ENCODE measurements at regions not wholly inside any gene's neighbourhood (a gene's known extent, or its start where the extent isn't known, plus 50 kb on each side); places are given as distances from the start of the nearest gene placed in this dataset.

DNA sequence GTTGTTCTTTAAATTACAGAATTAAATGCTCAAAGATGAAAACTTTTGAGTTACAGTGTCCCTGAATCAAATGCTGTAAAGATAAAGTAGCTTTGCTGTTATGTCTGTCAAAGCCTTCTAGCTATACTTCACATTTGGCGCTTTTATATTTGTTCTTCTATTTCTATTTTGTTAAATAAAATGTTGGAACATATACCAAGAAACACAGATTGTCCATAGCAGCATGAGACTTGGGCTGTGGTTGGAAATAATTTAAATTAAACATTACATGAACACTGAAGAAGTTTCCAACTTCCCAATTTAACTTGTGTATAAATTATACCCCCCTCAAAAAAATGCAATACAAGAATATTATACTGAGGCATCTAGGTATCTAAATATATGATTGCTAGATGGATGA, 249.8 kb downstream of the NR2F1-AS1 start:
- Mint-ChIP-seq H3K27me3 (no peaks in the 10 kb centered on the region), H3K4me3 (no peak overlapping the region), H3K36me3 (no peaks in the 10 kb centered on the region), H3K9me3 (no peaks in the 10 kb centered on the region), H3K27ac (no peak overlapping the region), H3K4me1 (no peaks in the 10 kb centered on the region)
- DNase-seq, result no peak
- CTCF ChIA-PET, result no interaction called here

GRCh38 chr5:93330506-93330905, 250.5 kb downstream of the NR2F1-AS1 start:
- DNase-seq, result no peak
- CTCF ChIA-PET, result no interaction called here
- Mint-ChIP-seq H3K27ac (no peak overlapping the region), H3K36me3 (no peaks in the 10 kb centered on the region), H3K9me3 (no peaks in the 10 kb centered on the region), H3K4me3 (no peak overlapping the region), H3K4me1 (no peaks in the 10 kb centered on the region), H3K27me3 (no peaks in the 10 kb centered on the region)

GRCh38 chr5:93329756-93330155, 251.3 kb downstream of the NR2F1-AS1 start:
- Mint-ChIP-seq H3K27ac (no peak overlapping the region), H3K4me3 (no peak overlapping the region), H3K36me3 (no peaks in the 10 kb centered on the region), H3K27me3 (no peaks in the 10 kb centered on the region), H3K9me3 (no peaks in the 10 kb centered on the region), H3K4me1 (no peaks in the 10 kb centered on the region)
- DNase-seq, result no peak
- CTCF ChIA-PET, result no interaction called here

- no peaks in the 10 kb centered on the region for H3K27me3 Mint-ChIP-seq
Observed at GRCh38 chr5:93328833-93329232, 252.2 kb downstream of the NR2F1-AS1 start.

DNA sequence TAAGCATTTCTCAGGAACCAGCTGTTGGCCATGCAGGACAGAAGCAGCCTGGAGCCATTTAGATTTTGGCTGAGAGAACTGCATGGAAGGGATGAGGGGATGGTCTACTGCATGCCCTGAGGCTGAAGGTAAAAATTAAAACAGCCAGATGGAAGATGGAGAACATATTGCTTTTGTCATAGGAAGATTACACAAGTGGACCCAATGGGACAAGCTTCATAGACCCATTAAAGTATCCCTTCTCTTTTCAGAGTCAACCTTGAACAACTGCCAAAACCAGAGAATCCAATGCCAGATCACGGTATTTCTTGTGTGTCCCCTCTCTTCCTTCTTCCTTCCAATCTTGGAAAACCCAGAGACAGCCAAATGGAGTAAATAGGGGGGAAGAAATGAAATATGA, 253.4 kb downstream of the NR2F1-AS1 start:
- no peaks in the 10 kb centered on the region for H3K9me3 Mint-ChIP-seq
- H3K27me3 Mint-ChIP-seq, result no peaks in the 10 kb centered on the region
- no peak for DNase-seq
- CTCF ChIA-PET, result no interaction called here
- H3K4me3 Mint-ChIP-seq, result no peak overlapping the region
- no peaks in the 10 kb centered on the region for H3K36me3 Mint-ChIP-seq
- no peak overlapping the region for H3K27ac Mint-ChIP-seq
- H3K4me1 Mint-ChIP-seq, result no peaks in the 10 kb centered on the region

More at GRCh38 chr5:93328833-93329232, 252.2 kb downstream of the NR2F1-AS1 start:
- CTCF ChIA-PET, result no interaction called here
- DNase-seq, result no peak
- H3K4me1 Mint-ChIP-seq, result no peaks in the 10 kb centered on the region
- no peaks in the 10 kb centered on the region for H3K9me3 Mint-ChIP-seq
- no peaks in the 10 kb centered on the region for H3K36me3 Mint-ChIP-seq
- no peak overlapping the region for H3K4me3 Mint-ChIP-seq
- H3K27ac Mint-ChIP-seq, result no peak overlapping the region

DNA sequence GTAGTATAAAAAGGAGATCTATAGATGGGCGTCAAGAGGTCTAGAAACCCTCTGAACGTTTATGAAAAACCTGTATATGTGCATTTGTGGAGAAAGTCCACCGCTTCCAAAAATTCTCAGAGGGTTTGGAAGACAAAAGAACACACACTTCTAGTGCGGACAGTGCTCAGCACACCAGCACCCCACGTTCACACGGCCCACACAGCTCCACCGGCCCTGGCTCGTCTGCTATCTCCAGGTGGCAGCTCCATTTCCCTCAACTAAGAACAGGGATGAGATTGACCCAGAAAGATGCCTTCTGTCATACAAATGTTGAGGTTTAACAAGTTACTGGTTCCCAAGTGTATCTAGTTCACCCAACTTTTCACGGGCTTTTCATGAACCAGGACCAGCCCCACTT, 255.1 kb downstream of the NR2F1-AS1 start:
- Mint-ChIP-seq H3K9me3 (no peaks in the 10 kb centered on the region), H3K4me1 (no peaks in the 10 kb centered on the region), H3K27ac (no peak overlapping the region), H3K36me3 (no peaks in the 10 kb centered on the region), H3K27me3 (no peaks in the 10 kb centered on the region), H3K4me3 (no peak overlapping the region)
- CTCF ChIA-PET, result no interaction called here
- no peak for DNase-seq

DNA sequence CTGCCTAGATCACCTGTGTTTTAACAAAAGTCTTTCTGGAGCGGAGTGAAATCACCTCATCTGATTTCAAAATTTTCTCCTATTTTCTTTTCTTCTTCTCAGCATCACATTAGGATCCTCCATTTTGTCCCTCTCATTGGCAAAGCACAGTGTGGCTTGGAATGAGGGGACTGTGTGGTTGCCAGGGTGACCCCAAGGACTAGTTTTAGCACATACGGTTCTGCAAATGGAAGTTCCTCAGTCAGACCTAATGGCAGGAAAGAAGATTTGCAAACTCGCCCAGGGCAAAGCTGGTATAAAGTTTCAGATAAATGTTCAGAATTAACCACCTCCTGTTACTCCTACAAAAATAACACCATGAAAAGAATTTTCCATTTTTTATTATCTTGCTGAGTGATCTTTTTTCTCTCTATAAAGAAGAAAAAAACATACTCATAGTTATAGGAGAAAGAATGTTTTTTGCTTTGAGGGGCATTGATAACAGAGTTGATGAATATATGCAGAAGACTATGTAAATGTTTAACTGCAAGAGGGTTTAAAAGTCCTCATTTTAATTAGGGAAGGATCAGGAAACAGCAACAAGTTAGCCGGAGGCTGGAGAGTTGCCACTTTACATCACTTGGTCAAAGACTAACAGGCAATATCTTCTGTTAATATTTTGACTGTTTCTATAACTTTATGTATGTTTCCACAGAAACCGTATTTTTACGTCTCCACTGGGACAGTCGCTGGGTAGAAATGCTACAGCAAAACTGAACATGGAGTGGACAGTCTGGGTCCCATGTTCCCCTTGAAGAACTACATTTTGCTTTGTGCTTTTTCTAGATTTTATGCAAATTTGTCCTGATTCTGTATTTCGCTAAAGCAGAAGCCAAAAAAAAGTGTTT, 257.8 kb downstream of the NR2F1-AS1 start:
- H3K9me3 Mint-ChIP-seq, result no peaks in the 10 kb centered on the region
- no peak for DNase-seq
- no peaks in the 10 kb centered on the region for H3K36me3 Mint-ChIP-seq
- H3K4me1 Mint-ChIP-seq, result no peaks in the 10 kb centered on the region
- no peak overlapping the region for H3K27ac Mint-ChIP-seq
- H3K27me3 Mint-ChIP-seq, result no peaks in the 10 kb centered on the region
- no peak overlapping the region for H3K4me3 Mint-ChIP-seq
- CTCF ChIA-PET, result no interaction called here

GRCh38 chr5:93320920-93321445, 260.0 kb downstream of the NR2F1-AS1 start:
- H3K4me1 Mint-ChIP-seq, result no peaks in the 10 kb centered on the region
- DNase-seq, result no peak
- no peaks in the 10 kb centered on the region for H3K27me3 Mint-ChIP-seq
- no peak overlapping the region for H3K27ac Mint-ChIP-seq
- CTCF ChIA-PET, result interaction anchor here (0.6 kb wide), 1 partner anchor 425 kb away, joined by 3 read pairs; no protein-coding TSS in a partner anchor
- H3K4me3 Mint-ChIP-seq, result no peak overlapping the region
- H3K36me3 Mint-ChIP-seq, result no peaks in the 10 kb centered on the region
- peaks cover 1% of the 10 kb centered on the region for H3K9me3 Mint-ChIP-seq

DNA sequence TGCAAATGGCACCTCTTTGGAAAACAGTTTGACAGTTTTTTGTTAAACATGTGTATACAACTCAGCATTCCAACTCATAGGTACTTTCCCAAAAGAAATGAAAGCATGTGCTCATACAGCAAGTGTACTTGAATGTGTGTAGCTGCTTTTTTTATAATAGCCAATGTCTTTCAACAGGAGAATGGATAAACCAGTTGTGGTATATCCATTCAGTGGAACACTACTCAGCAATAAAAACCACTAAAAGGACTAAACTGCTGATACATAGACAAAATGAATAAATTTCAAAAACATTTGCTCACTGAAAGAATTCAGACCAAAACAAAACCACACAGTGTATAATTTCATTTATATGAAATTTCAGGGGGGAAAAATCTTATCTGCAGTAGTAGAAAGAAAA, 267.3 kb downstream of the NR2F1-AS1 start:
- H3K27ac Mint-ChIP-seq, result no peak overlapping the region

GRCh38 chr5:93311881-93312280, 269.1 kb downstream of the NR2F1-AS1 start:
- H3K4me1 Mint-ChIP-seq, result no peaks in the 10 kb centered on the region
- peaks cover 2% of the 10 kb centered on the region for H3K9me3 Mint-ChIP-seq
- no peak overlapping the region for H3K27ac Mint-ChIP-seq
- CTCF ChIA-PET, result no interaction called here
- H3K27me3 Mint-ChIP-seq, result no peaks in the 10 kb centered on the region
- no peak overlapping the region for H3K4me3 Mint-ChIP-seq
- no peaks in the 10 kb centered on the region for H3K36me3 Mint-ChIP-seq
- no peak for DNase-seq

More for the DNA sequence above, 267.3 kb downstream of the NR2F1-AS1 start:
- Mint-ChIP-seq H3K9me3 (peaks cover 4% of the 10 kb centered on the region), H3K36me3 (no peaks in the 10 kb centered on the region), H3K4me1 (no peaks in the 10 kb centered on the region), H3K4me3 (no peak overlapping the region), H3K27me3 (no peaks in the 10 kb centered on the region)
- DNase-seq, result no peak
- CTCF ChIA-PET, result no interaction called here

DNA sequence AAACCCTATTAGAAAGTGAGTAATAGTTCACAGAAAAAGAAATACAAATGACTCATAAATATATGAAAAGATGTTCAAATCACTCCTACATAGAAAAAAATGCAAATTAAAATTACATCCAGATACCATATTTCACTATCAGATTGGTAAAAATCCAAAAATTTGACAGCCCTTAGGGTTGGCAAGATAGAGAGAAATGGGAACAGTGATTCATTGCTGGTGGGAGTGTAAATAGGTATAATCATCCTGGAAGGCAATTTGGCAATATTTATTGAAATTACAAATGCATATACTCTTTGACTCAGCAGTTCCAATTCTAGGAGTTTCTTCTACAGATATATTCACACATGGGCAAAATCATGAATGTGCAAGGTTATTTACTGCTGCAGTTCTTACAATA, 273.5 kb downstream of the NR2F1-AS1 start:
- Mint-ChIP-seq H3K4me1 (no peaks in the 10 kb centered on the region), H3K9me3 (no peaks in the 10 kb centered on the region), H3K27me3 (no peaks in the 10 kb centered on the region), H3K36me3 (no peaks in the 10 kb centered on the region), H3K4me3 (no peak overlapping the region), H3K27ac (no peak overlapping the region)
- CTCF ChIA-PET, result no interaction called here
- no peak for DNase-seq

- Mint-ChIP-seq H3K4me1 (no peaks in the 10 kb centered on the region), H3K27ac (no peak overlapping the region), H3K27me3 (no peaks in the 10 kb centered on the region), H3K36me3 (no peaks in the 10 kb centered on the region), H3K9me3 (no peaks in the 10 kb centered on the region), H3K4me3 (no peak overlapping the region)
- no peak for DNase-seq
- CTCF ChIA-PET, result no interaction called here
Observed at GRCh38 chr5:93305984-93306383, 275.0 kb downstream of the NR2F1-AS1 start.

DNA sequence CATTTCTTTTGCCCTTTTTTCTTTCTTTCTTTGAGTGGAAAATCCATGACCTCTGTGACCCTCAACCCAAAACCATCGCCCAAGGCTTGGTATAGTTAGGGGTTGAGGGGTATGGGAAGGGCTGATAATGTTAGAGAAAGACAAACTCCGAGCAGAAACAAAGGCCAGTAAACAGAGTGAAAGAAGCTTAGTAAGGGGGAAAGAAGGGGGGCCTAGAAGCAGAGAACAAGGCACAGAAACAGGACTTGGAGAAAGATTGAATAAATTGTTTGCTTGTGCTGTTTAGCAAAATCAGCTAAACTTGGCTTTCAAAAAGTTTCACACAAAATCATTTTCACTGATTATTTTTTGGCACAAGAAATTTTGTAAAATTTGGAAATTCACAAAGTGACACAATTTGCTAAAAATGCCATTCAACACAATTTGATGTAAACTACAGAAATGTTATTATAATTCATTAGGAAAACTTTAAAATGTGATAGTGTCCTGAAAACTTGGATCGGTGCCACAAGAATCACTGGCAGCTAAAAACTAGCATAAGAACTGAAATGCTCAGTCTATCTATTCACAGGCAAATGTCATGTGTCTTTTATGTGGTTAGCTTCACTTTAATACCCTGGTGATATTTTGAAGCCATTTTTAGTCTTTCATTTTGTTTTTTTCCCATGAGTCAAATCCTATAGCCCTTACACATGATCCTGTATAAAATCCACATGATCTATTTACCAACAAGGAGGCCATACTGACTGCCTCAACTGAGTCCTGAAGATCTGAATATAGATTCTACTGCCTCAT, 276.4 kb downstream of the NR2F1-AS1 start:
- no peak for DNase-seq
- Mint-ChIP-seq H3K9me3 (no peaks in the 10 kb centered on the region), H3K4me1 (no peaks in the 10 kb centered on the region), H3K27ac (no peak overlapping the region), H3K36me3 (no peaks in the 10 kb centered on the region), H3K4me3 (no peak overlapping the region), H3K27me3 (no peaks in the 10 kb centered on the region)
- CTCF ChIA-PET, result no interaction called here

DNA sequence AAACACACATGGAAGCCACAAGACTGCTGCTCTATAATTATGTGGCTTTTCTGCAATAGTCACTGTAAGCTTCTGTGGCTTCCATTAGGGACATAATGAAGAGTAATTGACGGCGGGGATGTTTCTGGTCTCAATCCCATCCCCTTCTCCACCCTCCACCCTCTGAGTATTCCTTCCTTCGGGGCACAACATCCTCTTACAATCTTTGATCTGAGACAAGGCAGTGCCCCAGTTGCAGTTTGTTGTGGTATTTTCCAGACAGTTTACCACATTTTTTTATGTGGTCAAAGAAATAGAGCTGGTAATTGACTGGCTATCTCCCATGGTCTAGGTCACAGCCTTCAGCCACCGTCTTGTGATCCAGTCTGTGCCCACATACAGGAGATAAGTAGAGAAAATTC, 277.7 kb downstream of the NR2F1-AS1 start:
- Mint-ChIP-seq H3K27ac (no peak overlapping the region), H3K9me3 (no peaks in the 10 kb centered on the region), H3K4me3 (no peak overlapping the region), H3K4me1 (no peaks in the 10 kb centered on the region), H3K27me3 (no peaks in the 10 kb centered on the region), H3K36me3 (no peaks in the 10 kb centered on the region)
- no peak for DNase-seq
- CTCF ChIA-PET, result no interaction called here

- H3K4me1 Mint-ChIP-seq, result no peaks in the 10 kb centered on the region
- no peak overlapping the region for H3K4me3 Mint-ChIP-seq
- no peak overlapping the region for H3K27ac Mint-ChIP-seq
- no peak for DNase-seq
- no peaks in the 10 kb centered on the region for H3K36me3 Mint-ChIP-seq
- no peaks in the 10 kb centered on the region for H3K9me3 Mint-ChIP-seq
- H3K27me3 Mint-ChIP-seq, result no peaks in the 10 kb centered on the region
- CTCF ChIA-PET, result no interaction called here
Observed at GRCh38 chr5:93302711-93303110, 278.3 kb downstream of the NR2F1-AS1 start.
